ENCODE measurements at regions not wholly inside any gene's neighbourhood (a gene's known extent, or its start where the extent isn't known, plus 50 kb on each side); places are given as distances from the start of the nearest gene placed in this dataset.

DNA sequence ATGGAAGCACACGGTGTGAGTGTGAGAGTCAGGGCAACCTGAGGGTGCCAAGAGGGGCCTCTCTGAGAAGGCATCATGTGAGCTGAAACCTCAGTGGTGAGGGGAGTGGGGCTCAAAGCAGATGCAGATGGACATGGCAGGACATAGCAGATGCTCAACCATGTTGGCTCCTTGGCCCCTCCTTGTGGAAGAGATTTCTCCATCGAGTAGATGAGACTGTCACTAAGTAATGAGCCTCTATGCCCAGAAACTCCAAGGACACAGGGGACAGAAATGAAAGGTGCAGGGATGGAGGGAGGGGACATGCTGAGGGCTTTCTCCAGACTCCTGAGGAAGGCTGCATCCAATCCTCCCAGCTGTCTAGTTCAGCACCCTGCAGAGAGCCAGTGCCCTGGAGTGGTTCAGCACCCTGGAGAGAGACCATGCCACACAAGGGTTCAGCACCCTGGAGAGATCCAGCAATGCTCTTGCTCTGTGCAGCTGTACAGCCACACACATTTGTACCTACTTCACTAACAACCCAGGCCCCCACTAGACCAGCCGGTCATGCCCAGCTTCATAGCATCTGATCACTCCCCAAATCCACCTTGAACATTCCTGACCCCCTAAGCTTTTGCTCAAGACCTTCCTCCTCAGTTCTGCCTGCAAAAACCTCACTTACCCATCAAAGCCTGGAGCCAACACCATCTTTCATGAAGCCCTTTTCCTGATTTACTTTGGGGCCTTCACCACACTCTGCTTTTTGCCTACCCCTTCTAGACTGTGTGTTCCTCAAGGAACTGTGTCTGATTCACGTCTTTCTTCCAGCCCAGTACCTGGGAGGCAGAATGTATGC lies 252.0 kb downstream of the CTTN start:
- TF ChIP-seq, protein P1, sequence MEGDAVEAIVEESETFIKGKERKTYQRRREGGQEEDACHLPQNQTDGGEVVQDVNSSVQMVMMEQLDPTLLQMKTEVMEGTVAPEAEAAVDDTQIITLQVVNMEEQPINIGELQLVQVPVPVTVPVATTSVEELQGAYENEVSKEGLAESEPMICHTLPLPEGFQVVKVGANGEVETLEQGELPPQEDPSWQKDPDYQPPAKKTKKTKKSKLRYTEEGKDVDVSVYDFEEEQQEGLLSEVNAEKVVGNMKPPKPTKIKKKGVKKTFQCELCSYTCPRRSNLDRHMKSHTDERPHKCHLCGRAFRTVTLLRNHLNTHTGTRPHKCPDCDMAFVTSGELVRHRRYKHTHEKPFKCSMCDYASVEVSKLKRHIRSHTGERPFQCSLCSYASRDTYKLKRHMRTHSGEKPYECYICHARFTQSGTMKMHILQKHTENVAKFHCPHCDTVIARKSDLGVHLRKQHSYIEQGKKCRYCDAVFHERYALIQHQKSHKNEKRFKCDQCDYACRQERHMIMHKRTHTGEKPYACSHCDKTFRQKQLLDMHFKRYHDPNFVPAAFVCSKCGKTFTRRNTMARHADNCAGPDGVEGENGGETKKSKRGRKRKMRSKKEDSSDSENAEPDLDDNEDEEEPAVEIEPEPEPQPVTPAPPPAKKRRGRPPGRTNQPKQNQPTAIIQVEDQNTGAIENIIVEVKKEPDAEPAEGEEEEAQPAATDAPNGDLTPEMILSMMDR (conservative IDR thresholded peaks at IDR 0.05 in 1 of 2, IDR thresholded peaks at IDR 0.05 in 1 of 2; ENCODE audit: low read depth in 1 of 2, low read length in 2 of 2), result no peak
- TF ChIP-seq EZH2 (IDR thresholded peaks at IDR 0.05; ENCODE audit: low read length, missing control alignments), result no peak
